ENCODE measurements at regions not wholly inside any gene's neighbourhood (a gene's known extent, or its start where the extent isn't known, plus 50 kb on each side); places are given as distances from the start of the nearest gene placed in this dataset.

GRCh38 chr9:32707326-32707725 is 71.9 kb upstream of the TAF1L start:
- Histone ChIP-seq H3K79me2 (ENCODE audit: insufficient read depth, low read length) (no peaks in the 10 kb centered on the region), H3K27ac (ENCODE audit: low read depth, low read length) (no peak overlapping the region), H3K9me3 (ENCODE audit: control insufficient read depth in 1 of 2, insufficient read depth in 1 of 2, low read depth in 1 of 2, low read length in 2 of 2) (no peaks in the 10 kb centered on the region), H3K27me3 (ENCODE audit: insufficient read depth, low read length) (peaks cover under 1% of the 10 kb centered on the region; the same call in 1 of the 2 replicates), H3K4me3 (replicated peaks in 1 of 2; ENCODE audit: low read depth in 1 of 2, low read length in 2 of 2) (no peak overlapping the region), H3K4me2 (ENCODE audit: low read length) (no peak overlapping the region), H3K9me2 (ENCODE audit: insufficient read depth) (no peaks in the 10 kb centered on the region), H3K4me1 (ENCODE audit: control insufficient read depth in 1 of 2, insufficient read depth in 2 of 2, low read length in 2 of 2) (no peaks in the 10 kb centered on the region), H4K20me1 (ENCODE audit: insufficient read depth) (no peaks in the 10 kb centered on the region), H3K36me3 (ENCODE audit: control insufficient read depth in 1 of 2, insufficient read depth in 2 of 2, low read length in 2 of 2) (no peaks in the 10 kb centered on the region), H2AFZ (ENCODE audit: low read depth, low read length, poor library complexity, severe bottlenecking) (no peak overlapping the region), H3K9ac (ENCODE audit: low read length) (no peak overlapping the region)
- ChIA-PET RAD21 (ENCODE audit: low non-redundant PET in 1 of 2, low total read pairs in 2 of 2, uncharacterized antibody in 2 of 2, unreplicated experiment in 2 of 2) (no interaction called here), POLR2A (no interaction called here), CTCF (no interaction called here)
- no TSS peak for BruUV-seq (replicated peaks)
- no peak for TF ChIP-seq ELF1 (IDR thresholded peaks at IDR 0.05; ENCODE audit: borderline replicate concordance, low read depth)
- no peak for TF ChIP-seq RAD21 (IDR thresholded peaks at IDR 0.05; ENCODE audit: low read depth)
- no peak for TF ChIP-seq POLR2AphosphoS5 (IDR thresholded peaks at IDR 0.05; ENCODE audit: low read depth, low read length)
- TF ChIP-seq EZH2 (IDR thresholded peaks at IDR 0.05), result no peak
- DNase-seq (ENCODE audit: low read depth, low spot score) (no peak), ATAC-seq (no peak)
- intact Hi-C loops (cut with micrococcal nuclease), result no loop called here

- ChIA-PET POLR2A (no interaction called here), CTCF (no interaction called here), RAD21 (ENCODE audit: low non-redundant PET in 1 of 2, low total read pairs in 2 of 2, uncharacterized antibody in 2 of 2, unreplicated experiment in 2 of 2) (no interaction called here)
- Histone ChIP-seq H3K79me2 (ENCODE audit: insufficient read depth, low read length) (no peaks in the 10 kb centered on the region), H3K9ac (ENCODE audit: low read length) (no peak overlapping the region), H3K4me2 (ENCODE audit: low read length) (no peak overlapping the region), H4K20me1 (ENCODE audit: insufficient read depth) (no peaks in the 10 kb centered on the region), H3K4me1 (ENCODE audit: control insufficient read depth in 1 of 2, insufficient read depth in 2 of 2, low read length in 2 of 2) (no peaks in the 10 kb centered on the region), H3K9me2 (ENCODE audit: insufficient read depth) (no peaks in the 10 kb centered on the region), H2AFZ (ENCODE audit: low read depth, low read length, poor library complexity, severe bottlenecking) (no peak overlapping the region), H3K27me3 (ENCODE audit: insufficient read depth, low read length) (no peaks in the 10 kb centered on the region), H3K9me3 (ENCODE audit: control insufficient read depth in 1 of 2, insufficient read depth in 1 of 2, low read depth in 1 of 2, low read length in 2 of 2) (no peaks in the 10 kb centered on the region), H3K27ac (ENCODE audit: low read depth, low read length) (no peak overlapping the region), H3K4me3 (replicated peaks in 1 of 2; ENCODE audit: low read depth in 1 of 2, low read length in 2 of 2) (no peak overlapping the region), H3K36me3 (ENCODE audit: control insufficient read depth in 1 of 2, insufficient read depth in 2 of 2, low read length in 2 of 2) (no peaks in the 10 kb centered on the region)
- no peak for TF ChIP-seq EGR1 (IDR thresholded peaks at IDR 0.05; ENCODE audit: low read depth)
- TF ChIP-seq RAD21 (IDR thresholded peaks at IDR 0.05; ENCODE audit: low read depth), result no peak
- TF ChIP-seq CBX3 (IDR thresholded peaks at IDR 0.05; ENCODE audit: low read depth), result no peak
- no peak for TF ChIP-seq ZNF274 (IDR thresholded peaks at IDR 0.05; ENCODE audit: low read depth, low read length)
- TF ChIP-seq ZFX (IDR thresholded peaks at IDR 0.05), result no peak
- no peak for TF ChIP-seq MAX (IDR thresholded peaks at IDR 0.05)
- no peak for TF ChIP-seq ATF3 (IDR thresholded peaks at IDR 0.05)
- TF ChIP-seq ZBTB33 (IDR thresholded peaks at IDR 0.05; ENCODE audit: extremely low read depth, insufficient replicate concordance, low read length), result no peak
- TF ChIP-seq EZH2 (IDR thresholded peaks at IDR 0.05), result no peak
- TF ChIP-seq SIN3A (IDR thresholded peaks at IDR 0.05; ENCODE audit: low read depth), result no peak
- TF ChIP-seq CTCF (IDR thresholded peaks at IDR 0.05 in 2 of 3, conservative IDR thresholded peaks at IDR 0.05 in 1 of 3; ENCODE audit: borderline replicate concordance in 1 of 3, insufficient read depth in 1 of 3, low read depth in 2 of 3, low read length in 2 of 3), result no peak
- DNase-seq (ENCODE audit: low read depth, low spot score), result no peak
- no peak for ATAC-seq
- no TSS peak for BruUV-seq (replicated peaks)
- intact Hi-C loops (cut with micrococcal nuclease), result no loop called here
These were observed 73.1 kb upstream of the TAF1L start for GRCh38 chr9:32708480-32709150.
